ENCODE measurements at regions not wholly inside any gene's neighbourhood (a gene's known extent, or its start where the extent isn't known, plus 50 kb on each side); places are given as distances from the start of the nearest gene placed in this dataset.

- Histone ChIP-seq H3K27ac (ENCODE audit: low read depth, low read length, poor library complexity, severe bottlenecking) (no peak overlapping the region), H3K9me3 (ENCODE audit: low read depth, low read length, poor library complexity, severe bottlenecking) (peaks cover 6% of the 10 kb centered on the region), H3K36me3 (ENCODE audit: insufficient read depth, low read length, poor library complexity, severe bottlenecking) (no peaks in the 10 kb centered on the region), H3K4me1 (ENCODE audit: insufficient read depth, low read length, poor library complexity, severe bottlenecking) (no peaks in the 10 kb centered on the region), H3K4me3 (ENCODE audit: low read depth, low read length, poor library complexity, severe bottlenecking) (no peak overlapping the region), H3K27me3 (replicated peaks; ENCODE audit: insufficient read depth, low read depth, low read length, poor library complexity) (no peaks in the 10 kb centered on the region)
- POLR2A ChIA-PET (ENCODE audit: low non-redundant PET) = no interaction called here
- BruUV-seq (replicated peaks) = no TSS peak
- CTCF ChIA-PET = no interaction called here
- DNase-seq (ENCODE audit: low spot score) = no peak
- intact Hi-C loops (cut with micrococcal nuclease; ENCODE audit: unreplicated experiment) = no loop called here
- TF ChIP-seq CTCF (conservative IDR thresholded peaks at IDR 0.05; ENCODE audit: low read depth, low read length) = no peak
- no peak for TF ChIP-seq EZH2 (IDR thresholded peaks at IDR 0.05; ENCODE audit: borderline replicate concordance, low read depth, low read length, poor library complexity, severe bottlenecking)
These were observed 142.9 kb upstream of the PZP start for GRCh38 chr12:9351136-9351535.

- Histone ChIP-seq H3K27ac (ENCODE audit: low read depth, low read length, poor library complexity, severe bottlenecking) (no peak overlapping the region), H3K4me1 (ENCODE audit: insufficient read depth, low read length, poor library complexity, severe bottlenecking) (no peaks in the 10 kb centered on the region), H3K4me3 (ENCODE audit: low read depth, low read length, poor library complexity, severe bottlenecking) (no peak overlapping the region), H3K27me3 (replicated peaks; ENCODE audit: insufficient read depth, low read depth, low read length, poor library complexity) (no peaks in the 10 kb centered on the region), H3K36me3 (ENCODE audit: insufficient read depth, low read length, poor library complexity, severe bottlenecking) (no peaks in the 10 kb centered on the region), H3K9me3 (ENCODE audit: low read depth, low read length, poor library complexity, severe bottlenecking) (peaks cover 6% of the 10 kb centered on the region)
- TF ChIP-seq EZH2 (IDR thresholded peaks at IDR 0.05; ENCODE audit: borderline replicate concordance, low read depth, low read length, poor library complexity, severe bottlenecking) = no peak
- no peak for TF ChIP-seq CTCF (conservative IDR thresholded peaks at IDR 0.05; ENCODE audit: low read depth, low read length)
- intact Hi-C loops (cut with micrococcal nuclease; ENCODE audit: unreplicated experiment) = no loop called here
- DNase-seq (ENCODE audit: low spot score) = no peak
- BruUV-seq (replicated peaks) = no TSS peak
- POLR2A ChIA-PET (ENCODE audit: low non-redundant PET) = no interaction called here
- CTCF ChIA-PET = no interaction called here
These were observed 142.0 kb upstream of the PZP start for GRCh38 chr12:9349888-9350885.

GRCh38 chr12:9348906-9349518 is 140.8 kb upstream of the PZP start:
- ChIA-PET POLR2A (ENCODE audit: low non-redundant PET) (no interaction called here), CTCF (no interaction called here)
- DNase-seq (ENCODE audit: low spot score) = no peak
- Histone ChIP-seq H3K4me3 (ENCODE audit: low read depth, low read length, poor library complexity, severe bottlenecking) (no peak overlapping the region), H3K4me1 (ENCODE audit: insufficient read depth, low read length, poor library complexity, severe bottlenecking) (no peaks in the 10 kb centered on the region), H3K27me3 (replicated peaks; ENCODE audit: insufficient read depth, low read depth, low read length, poor library complexity) (no peaks in the 10 kb centered on the region), H3K36me3 (ENCODE audit: insufficient read depth, low read length, poor library complexity, severe bottlenecking) (no peaks in the 10 kb centered on the region), H3K27ac (ENCODE audit: low read depth, low read length, poor library complexity, severe bottlenecking) (no peak overlapping the region), H3K9me3 (ENCODE audit: low read depth, low read length, poor library complexity, severe bottlenecking) (no peaks in the 10 kb centered on the region)
- no TSS peak for BruUV-seq (replicated peaks)
- intact Hi-C loops (cut with micrococcal nuclease; ENCODE audit: unreplicated experiment) = no loop called here
- no peak for TF ChIP-seq CTCF (conservative IDR thresholded peaks at IDR 0.05; ENCODE audit: low read depth, low read length)
- TF ChIP-seq EZH2 (IDR thresholded peaks at IDR 0.05; ENCODE audit: borderline replicate concordance, low read depth, low read length, poor library complexity, severe bottlenecking) = no peak

Data from A673 (cell line).